H9 (cell line): ENCODE measurements at regions not wholly inside any gene's neighbourhood (a gene's known extent, or its start where the extent isn't known, plus 50 kb on each side); places are given as distances from the start of the nearest gene placed in this dataset.
A peak's percentile ranks its signal among the peaks of the same experiment; 100 is the strongest.

Source experiments
- DNase-seq: peaks from one replicate; pipeline ENCODE4 v3.0.0-alpha.2; 2017
- H2AFZ ChIP-seq: one replicate; pipeline ENCODE4 v1.6.1; 2013; ENCODE audit warnings: mild to moderate bottlenecking, low read length, control low read depth, moderate library complexity
- H2AK5ac ChIP-seq: 2 replicates; pipeline ENCODE4 v1.6.1; 2013; ENCODE audit warnings: low read length, control low read depth, mixed read lengths; ENCODE audit not compliant: insufficient read length
- H2BK120ac ChIP-seq: one replicate; pipeline ENCODE4 v1.6.1; 2013; ENCODE audit warnings: low read depth, mild to moderate bottlenecking, low read length, control low read depth, inconsistent platforms; ENCODE audit not compliant: poor library complexity, severe bottlenecking
- H2BK12ac ChIP-seq: 2 replicates; pipeline ENCODE4 v1.6.1; 2013; ENCODE audit warnings: low read length, control low read depth, mixed read lengths, low read depth; ENCODE audit not compliant: insufficient read length
- H2BK15ac ChIP-seq: 2 replicates; pipeline ENCODE4 v1.6.1; 2013; ENCODE audit warnings: low read depth, low read length, control low read depth
- H2BK20ac ChIP-seq: one replicate; pipeline ENCODE4 v1.6.1; 2013; ENCODE audit warnings: low read depth, mild to moderate bottlenecking, low read length, control low read depth, inconsistent platforms; ENCODE audit not compliant: poor library complexity, severe bottlenecking
- H2BK5ac ChIP-seq: 2 replicates; pipeline ENCODE4 v1.6.1; 2013; ENCODE audit warnings: low read length, control low read depth, mixed read lengths; ENCODE audit not compliant: insufficient read length
- H3K14ac ChIP-seq: 2 replicates; pipeline ENCODE4 v1.6.1; 2013; ENCODE audit warnings: low read length, control low read depth; ENCODE audit not compliant: insufficient read depth
- H3K18ac ChIP-seq: 2 replicates; pipeline ENCODE4 v1.6.1; 2013; ENCODE audit warnings: low read depth, mild to moderate bottlenecking, mixed read lengths, low read length, control low read depth; ENCODE audit not compliant: insufficient read length
- H3K23ac ChIP-seq: 2 replicates; pipeline ENCODE4 v1.6.1; 2013; ENCODE audit warnings: low read length, control low read depth, mixed read lengths, low read depth; ENCODE audit not compliant: insufficient read length
- H3K23me2 ChIP-seq: 2 replicates; pipeline ENCODE4 v1.6.1; 2013; ENCODE audit warnings: low read depth, mild to moderate bottlenecking, mixed read lengths, low read length, control low read depth; ENCODE audit not compliant: insufficient read length, poor library complexity, severe bottlenecking
- H3K27ac ChIP-seq: 2 replicates; pipeline ENCODE4 v1.5.1; 2013; ENCODE audit warnings: low read length, control low read depth, mixed read lengths, low read depth; ENCODE audit not compliant: insufficient read length
- H3K27me3 ChIP-seq: 2 replicates; pipeline ENCODE4 v1.6.1; 2013; ENCODE audit warnings: low read length, control low read depth, inconsistent platforms; ENCODE audit not compliant: insufficient read depth
- H3K4ac ChIP-seq: 2 replicates; pipeline ENCODE4 v1.6.1; 2013; ENCODE audit warnings: low read depth, mild to moderate bottlenecking, control low read depth, inconsistent platforms, low read length, moderate library complexity
- H3K4me1 ChIP-seq: 2 replicates; pipeline ENCODE4 v1.6.1; 2013; ENCODE audit warnings: low read length, control low read depth, inconsistent platforms; ENCODE audit not compliant: insufficient read depth
- H3K4me2 ChIP-seq: 2 replicates; pipeline ENCODE4 v1.6.1; 2013; ENCODE audit warnings: low read length, control low read depth, mixed read lengths; ENCODE audit not compliant: insufficient read length, insufficient read depth
- H3K56ac ChIP-seq: 2 replicates; pipeline ENCODE4 v1.6.1; 2013; ENCODE audit warnings: low read depth, mild to moderate bottlenecking, mixed read lengths, low read length, control low read depth; ENCODE audit not compliant: insufficient read length
- H3K79me1 ChIP-seq: 2 replicates; pipeline ENCODE4 v1.6.1; 2013; ENCODE audit warnings: low read depth, mild to moderate bottlenecking, moderate library complexity, low read length, control low read depth, inconsistent platforms; ENCODE audit not compliant: insufficient read depth, poor library complexity, severe bottlenecking
- H3K79me2 ChIP-seq: 2 replicates; pipeline ENCODE4 v1.6.1; 2013; ENCODE audit warnings: low read length, control low read depth, inconsistent platforms; ENCODE audit not compliant: insufficient read depth
- H3K9ac ChIP-seq: 2 replicates; pipeline ENCODE4 v1.6.1; 2013; ENCODE audit warnings: low read length, control low read depth, mixed read lengths; ENCODE audit not compliant: insufficient read length; ENCODE audit errors: extremely low read depth
- H3K9me3 ChIP-seq: one replicate; pipeline ENCODE4 v1.6.1; 2013; ENCODE audit warnings: low read depth, low read length, inconsistent platforms; ENCODE audit not compliant: control insufficient read depth
- H3T11ph ChIP-seq: one replicate; pipeline ENCODE4 v1.6.1; 2013; ENCODE audit warnings: mild to moderate bottlenecking, low read length, control low read depth, inconsistent platforms
- H4K20me1 ChIP-seq: one replicate; pipeline ENCODE4 v1.6.1; 2013; ENCODE audit not compliant: control insufficient read depth, insufficient read length, insufficient read depth
- H4K5ac ChIP-seq: 2 replicates; pipeline ENCODE4 v1.6.1; 2013; ENCODE audit warnings: low read depth, mild to moderate bottlenecking, mixed read lengths, low read length, control low read depth; ENCODE audit not compliant: insufficient read length
- H4K8ac ChIP-seq: replicated peaks from 2 replicates; pipeline ENCODE4 v1.6.1; 2013; ENCODE audit warnings: low read length, control low read depth, mixed read lengths, low read depth; ENCODE audit not compliant: insufficient read length
- H4K91ac ChIP-seq: 2 replicates; pipeline ENCODE4 v1.6.1; 2013; ENCODE audit warnings: low read depth, mild to moderate bottlenecking, moderate library complexity, mixed read lengths, low read length, control low read depth; ENCODE audit not compliant: insufficient read length
- H3K27ac Mint-ChIP-seq, 3 experiments: 2 replicates in 2 of 3; 3 replicates in 1 of 3; pipeline ENCODE4 v1.8.0; 2020 to 2021; ENCODE audit warnings: mixed read lengths in 3 of 3, mild to moderate bottlenecking in 1 of 3, moderate library complexity in 1 of 3
- H3K27me3 Mint-ChIP-seq: 2 replicates; pipeline ENCODE4 v1.8.0; 2021; ENCODE audit warnings: low read depth, mild to moderate bottlenecking, moderate library complexity, mixed read lengths
- H3K36me3 Mint-ChIP-seq, 3 experiments: 2 replicates in 2 of 3; 3 replicates in 1 of 3; pipeline ENCODE4 v1.8.0; 2020 to 2021; ENCODE audit warnings: low read depth in 3 of 3, mixed read lengths in 3 of 3; ENCODE audit not compliant: insufficient read depth in 1 of 3
- H3K4me1 Mint-ChIP-seq, 2 experiments: 2 replicates each; pipeline ENCODE4 v1.8.0; 2020; ENCODE audit warnings: mixed read lengths in 2 of 2
- H3K4me3 Mint-ChIP-seq, 2 experiments: 2 replicates in 1 of 2; 3 replicates in 1 of 2; pipeline ENCODE4 v1.8.0; 2020 to 2021; ENCODE audit warnings: mild to moderate bottlenecking in 2 of 2, mixed read lengths in 2 of 2, moderate library complexity in 1 of 2
- H3K9me3 Mint-ChIP-seq, 2 experiments: 2 replicates in 1 of 2; 3 replicates in 1 of 2; pipeline ENCODE4 v1.8.0; 2020; ENCODE audit warnings: mild to moderate bottlenecking in 2 of 2, mixed read lengths in 2 of 2, moderate library complexity in 1 of 2
- WGBS: extraction: QIAGEN DNeasy Blood & Tissue Kit; methylation state at CpG from one replicate; pipeline ENCODE4 v1.1.7; 2013; ENCODE audit warnings: missing lambda C conversion rate, low lambda C conversion rate, mixed read lengths; ENCODE audit not compliant: insufficient read length; ENCODE audit errors: extremely low coverage; 5-methylcytosine and 5-hydroxymethylcytosine counted together
- TF ChIP-seq, protein P1 (sequence below): fragments of 200-600 bp; sonication (generic); conservative IDR thresholded peaks from 3 replicates; pipeline ENCODE4 v1.8.0; 2021; ENCODE audit warnings: antibody characterized with exemption, mild to moderate bottlenecking

DNA sequence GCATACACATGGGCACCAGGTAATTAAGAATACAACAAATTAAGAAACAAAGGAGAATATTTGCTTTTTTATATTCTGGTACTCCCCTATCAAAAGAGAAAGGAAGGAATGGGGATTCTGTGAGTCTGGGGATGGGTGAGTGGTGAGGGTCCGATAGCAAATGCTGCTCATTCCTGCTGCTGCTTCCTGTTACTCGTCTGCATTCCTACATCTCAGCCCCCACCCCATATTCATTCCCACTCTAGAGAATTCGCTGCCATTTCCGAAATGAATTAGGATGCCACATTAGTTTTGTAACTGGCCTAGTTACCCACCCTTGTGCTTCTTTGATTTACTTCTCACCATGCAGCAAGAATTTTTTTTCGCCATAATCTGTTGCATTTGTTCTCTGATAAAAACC, 1905.3 kb upstream of the PIK3C3 start:
- no peak overlapping the region for H2BK5ac ChIP-seq
- Mint-ChIP-seq H3K9me3 (no peaks in the 10 kb centered on the region), H3K4me3 (no peak overlapping the region; a peak in 1 of 5 replicates), H3K27ac (0 out of 7 replicates have a peak overlapping the region, but pooled peaks of 1 of the 3 experiments have one; percentile 5), H3K36me3 (no peaks in the 10 kb centered on the region), H3K4me1 (peaks cover 6% of the 10 kb centered on the region in 2 experiments), H3K27me3 (no peaks in the 10 kb centered on the region)
- no peak overlapping the region for H3K9ac ChIP-seq
- no peak for DNase-seq
- no peaks in the 10 kb centered on the region for H4K20me1 ChIP-seq
- H2BK12ac ChIP-seq = no peak overlapping the region
- no peak overlapping the region for H4K5ac ChIP-seq
- H4K91ac ChIP-seq = no peak overlapping the region
- no peak overlapping the region for H2AFZ ChIP-seq
- no peak overlapping the region for H2BK20ac ChIP-seq
- H3K14ac ChIP-seq = no peak overlapping the region
- no peak overlapping the region for H3K18ac ChIP-seq
- no peaks in the 10 kb centered on the region for H3K9me3 ChIP-seq
- no peak overlapping the region for H3T11ph ChIP-seq
- H3K27me3 ChIP-seq = no peaks in the 10 kb centered on the region
- H3K23ac ChIP-seq = no peak overlapping the region
- no peaks in the 10 kb centered on the region for H3K4me1 ChIP-seq
- H2AK5ac ChIP-seq = no peak overlapping the region
- H3K79me1 ChIP-seq = no peaks in the 10 kb centered on the region
- no CpG with 5 or more reads among the region's 5 CpGs for whole genome bisulfite sequencing
- no peak overlapping the region for H2BK15ac ChIP-seq
- no peak overlapping the region for H2BK120ac ChIP-seq
- TF ChIP-seq, protein P1, sequence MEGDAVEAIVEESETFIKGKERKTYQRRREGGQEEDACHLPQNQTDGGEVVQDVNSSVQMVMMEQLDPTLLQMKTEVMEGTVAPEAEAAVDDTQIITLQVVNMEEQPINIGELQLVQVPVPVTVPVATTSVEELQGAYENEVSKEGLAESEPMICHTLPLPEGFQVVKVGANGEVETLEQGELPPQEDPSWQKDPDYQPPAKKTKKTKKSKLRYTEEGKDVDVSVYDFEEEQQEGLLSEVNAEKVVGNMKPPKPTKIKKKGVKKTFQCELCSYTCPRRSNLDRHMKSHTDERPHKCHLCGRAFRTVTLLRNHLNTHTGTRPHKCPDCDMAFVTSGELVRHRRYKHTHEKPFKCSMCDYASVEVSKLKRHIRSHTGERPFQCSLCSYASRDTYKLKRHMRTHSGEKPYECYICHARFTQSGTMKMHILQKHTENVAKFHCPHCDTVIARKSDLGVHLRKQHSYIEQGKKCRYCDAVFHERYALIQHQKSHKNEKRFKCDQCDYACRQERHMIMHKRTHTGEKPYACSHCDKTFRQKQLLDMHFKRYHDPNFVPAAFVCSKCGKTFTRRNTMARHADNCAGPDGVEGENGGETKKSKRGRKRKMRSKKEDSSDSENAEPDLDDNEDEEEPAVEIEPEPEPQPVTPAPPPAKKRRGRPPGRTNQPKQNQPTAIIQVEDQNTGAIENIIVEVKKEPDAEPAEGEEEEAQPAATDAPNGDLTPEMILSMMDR = no peak
- H3K79me2 ChIP-seq = no peaks in the 10 kb centered on the region
- H3K27ac ChIP-seq = no peak overlapping the region
- no peak overlapping the region for H3K4me2 ChIP-seq
- no peaks in the 10 kb centered on the region for H3K23me2 ChIP-seq
- H3K4ac ChIP-seq = no peak overlapping the region
- H4K8ac ChIP-seq = no peak overlapping the region
- H3K56ac ChIP-seq = no peak overlapping the region
